Tibial nerve (tissue), 4 donors: ENCODE measurements at regions not wholly inside any gene's neighbourhood (a gene's known extent, or its start where the extent isn't known, plus 50 kb on each side); places are given as distances from the start of the nearest gene placed in this dataset.

Source experiments
- CTCF ChIP-seq, 5 experiments: fragments of 200-600 bp in 3 of 5; fragments of 450-650 bp in 2 of 5; sonication (generic) in 3 of 5; IDR thresholded peaks; one replicate each; pipeline ENCODE4 v1.5.1; 2016 to 2019; ENCODE audit warnings: antibody characterized with exemption in 5 of 5, mild to moderate bottlenecking in 3 of 5, moderate library complexity in 2 of 5
- EP300 ChIP-seq, 2 donors: sonication (generic); formaldehyde crosslinking; IDR thresholded peaks; one replicate each; pipeline ENCODE4 v1.6.1; 2017; ENCODE audit warnings: antibody characterized with exemption in 2 of 2, mild to moderate bottlenecking in 1 of 2
- POLR2A ChIP-seq, 2 donors: fragments of 450-650 bp; IDR thresholded peaks; one replicate each; pipeline ENCODE4 v1.6.1; 2017; ENCODE audit warnings: antibody characterized with exemption in 2 of 2, mild to moderate bottlenecking in 2 of 2, moderate library complexity in 2 of 2

GRCh38 chr21:28773036-28773435 lies 219.6 kb downstream of the LTN1 start:
- TF ChIP-seq CTCF (IDR thresholded peaks at IDR 0.05) (no peak), POLR2A (IDR thresholded peaks at IDR 0.05) (no peak), EP300 (IDR thresholded peaks at IDR 0.05) (no peak)
